Suprapubic skin (tissue), 4 donors: ENCODE measurements at regions not wholly inside any gene's neighbourhood (a gene's known extent, or its start where the extent isn't known, plus 50 kb on each side); places are given as distances from the start of the nearest gene placed in this dataset.

ENCODE experiments used
- EP300 ChIP-seq: sonication (generic); formaldehyde crosslinking; IDR thresholded peaks from one replicate; pipeline ENCODE4 v1.6.1; 2017; ENCODE audit warnings: antibody characterized with exemption
- POLR2A ChIP-seq, 2 donors: fragments of 450-650 bp; IDR thresholded peaks; one replicate each; pipeline ENCODE4 v1.6.1; 2017; ENCODE audit warnings: antibody characterized with exemption in 2 of 2, mild to moderate bottlenecking in 2 of 2, moderate library complexity in 2 of 2
- POLR2AphosphoS5 ChIP-seq, 3 donors: sonication (generic); formaldehyde crosslinking; IDR thresholded peaks; one replicate each; pipeline ENCODE4 v1.6.1; 2017; ENCODE audit warnings: antibody characterized with exemption in 3 of 3
- TF ChIP-seq, protein P1 (sequence below), 2 donors: fragments of 200-600 bp in 1 of 2; fragments of 450-650 bp in 1 of 2; sonication (generic) in 1 of 2; IDR thresholded peaks; one replicate each; pipeline ENCODE4 v1.5.1; 2016 to 2019; ENCODE audit warnings: antibody characterized with exemption in 2 of 2, mild to moderate bottlenecking in 1 of 2, moderate library complexity in 1 of 2

DNA sequence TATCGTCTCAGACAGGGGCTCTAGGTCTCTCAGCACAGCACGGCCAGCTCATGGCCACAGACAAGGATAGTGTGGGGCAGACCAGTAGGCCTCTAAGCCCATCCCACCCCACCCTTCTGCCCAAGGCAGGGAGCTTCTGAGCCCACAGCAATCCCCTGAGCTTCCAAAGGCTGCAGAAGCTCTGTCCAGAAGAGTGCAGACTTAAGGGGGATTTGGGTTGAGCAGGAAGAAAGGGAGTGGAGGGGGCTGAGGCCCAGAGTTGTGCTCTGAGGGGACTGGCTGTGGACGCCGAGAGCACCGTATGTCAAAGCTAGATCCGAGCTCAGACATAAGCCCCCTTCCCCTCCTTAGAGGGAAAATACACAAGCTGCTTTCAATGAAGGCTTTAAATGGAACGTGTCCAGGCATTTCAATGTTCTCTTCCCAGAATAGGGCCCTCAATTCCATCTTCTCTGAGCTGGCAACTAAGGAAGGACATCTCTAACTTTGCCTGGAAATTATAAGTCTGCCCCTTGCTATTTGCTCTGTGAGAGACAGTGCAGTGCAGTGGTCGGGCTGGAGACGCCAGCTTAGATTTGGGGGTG, 116.4 kb upstream of the RPL38 start:
- TF ChIP-seq, protein P1, sequence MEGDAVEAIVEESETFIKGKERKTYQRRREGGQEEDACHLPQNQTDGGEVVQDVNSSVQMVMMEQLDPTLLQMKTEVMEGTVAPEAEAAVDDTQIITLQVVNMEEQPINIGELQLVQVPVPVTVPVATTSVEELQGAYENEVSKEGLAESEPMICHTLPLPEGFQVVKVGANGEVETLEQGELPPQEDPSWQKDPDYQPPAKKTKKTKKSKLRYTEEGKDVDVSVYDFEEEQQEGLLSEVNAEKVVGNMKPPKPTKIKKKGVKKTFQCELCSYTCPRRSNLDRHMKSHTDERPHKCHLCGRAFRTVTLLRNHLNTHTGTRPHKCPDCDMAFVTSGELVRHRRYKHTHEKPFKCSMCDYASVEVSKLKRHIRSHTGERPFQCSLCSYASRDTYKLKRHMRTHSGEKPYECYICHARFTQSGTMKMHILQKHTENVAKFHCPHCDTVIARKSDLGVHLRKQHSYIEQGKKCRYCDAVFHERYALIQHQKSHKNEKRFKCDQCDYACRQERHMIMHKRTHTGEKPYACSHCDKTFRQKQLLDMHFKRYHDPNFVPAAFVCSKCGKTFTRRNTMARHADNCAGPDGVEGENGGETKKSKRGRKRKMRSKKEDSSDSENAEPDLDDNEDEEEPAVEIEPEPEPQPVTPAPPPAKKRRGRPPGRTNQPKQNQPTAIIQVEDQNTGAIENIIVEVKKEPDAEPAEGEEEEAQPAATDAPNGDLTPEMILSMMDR (IDR thresholded peaks at IDR 0.05): no peak
- no peak for TF ChIP-seq POLR2A (IDR thresholded peaks at IDR 0.05)
- TF ChIP-seq EP300: no peak
- TF ChIP-seq POLR2AphosphoS5 (IDR thresholded peaks at IDR 0.05): no peak
